Neural crest cell (in vitro differentiated cells): ENCODE measurements at regions not wholly inside any gene's neighbourhood (a gene's known extent, or its start where the extent isn't known, plus 50 kb on each side); places are given as distances from the start of the nearest gene placed in this dataset.
A peak's percentile ranks its signal among the peaks of the same experiment; 100 is the strongest.
"Not testable (repeated sequence)": the region's sequence is repeated elsewhere in the genome, so short reads cannot be mapped to it uniquely, and the experiment has no call there.

Experiments
- DNase-seq: peaks from one replicate; pipeline ENCODE4 v3.0.0; 2021; ENCODE audit warnings: low read depth, mixed read lengths, low spot score
- H3K27ac Mint-ChIP-seq: one replicate; pipeline ENCODE4 v1.8.0; 2021; ENCODE audit warnings: mild to moderate bottlenecking, mixed read lengths; ENCODE audit not compliant: unreplicated experiment
- H3K27me3 Mint-ChIP-seq: 2 replicates; pipeline ENCODE4 v1.8.0; 2021; ENCODE audit warnings: low read depth, mild to moderate bottlenecking, mixed read lengths
- H3K36me3 Mint-ChIP-seq: 2 replicates; pipeline ENCODE4 v1.8.0; 2021; ENCODE audit warnings: low read depth, mild to moderate bottlenecking, mixed read lengths
- H3K4me1 Mint-ChIP-seq: 2 replicates; pipeline ENCODE4 v1.8.0; 2021; ENCODE audit warnings: mixed read lengths
- H3K4me3 Mint-ChIP-seq: one replicate; pipeline ENCODE4 v1.8.0; 2021; ENCODE audit warnings: mild to moderate bottlenecking, mixed read lengths
- H3K9me3 Mint-ChIP-seq: 2 replicates; pipeline ENCODE4 v1.8.0; 2021; ENCODE audit warnings: mixed read lengths
- CTCF ChIP-seq: fragments of 200-600 bp; sonication (generic); conservative IDR thresholded peaks from 2 replicates; pipeline ENCODE4 v1.5.0; 2021; ENCODE audit warnings: antibody characterized with exemption, mild to moderate bottlenecking

GRCh38 chr6:86706449-86706848, 230.9 kb upstream of the HTR1E start:
- H3K27ac Mint-ChIP-seq: no peak overlapping the region
- peak; percentile 27 for TF ChIP-seq CTCF
- H3K4me3 Mint-ChIP-seq: no peak overlapping the region
- H3K9me3 Mint-ChIP-seq: no peaks in the 10 kb centered on the region
- no peaks in the 10 kb centered on the region for H3K36me3 Mint-ChIP-seq
- no peaks in the 10 kb centered on the region for H3K27me3 Mint-ChIP-seq
- no peak for DNase-seq
- H3K4me1 Mint-ChIP-seq: peaks cover 6% of the 10 kb centered on the region

- not testable (repeated sequence) for H3K27ac Mint-ChIP-seq, H3K4me1 Mint-ChIP-seq, H3K36me3 Mint-ChIP-seq, H3K4me3 Mint-ChIP-seq, DNase-seq, H3K9me3 Mint-ChIP-seq, H3K27me3 Mint-ChIP-seq
These were observed 236.1 kb upstream of the HTR1E start for GRCh38 chr6:86701228-86701627.

- H3K27ac Mint-ChIP-seq: no peak overlapping the region
- no peaks in the 10 kb centered on the region for H3K4me1 Mint-ChIP-seq
- no peaks in the 10 kb centered on the region for H3K9me3 Mint-ChIP-seq
- H3K4me3 Mint-ChIP-seq: no peak overlapping the region
- DNase-seq: no peak
- H3K27me3 Mint-ChIP-seq: no peaks in the 10 kb centered on the region
- no peaks in the 10 kb centered on the region for H3K36me3 Mint-ChIP-seq
- TF ChIP-seq CTCF: no peak
These were observed 250.8 kb upstream of the HTR1E start for GRCh38 chr6:86686496-86686895.

- no peak for DNase-seq
- no peaks in the 10 kb centered on the region for H3K36me3 Mint-ChIP-seq
These were observed 252.0 kb upstream of the HTR1E start for GRCh38 chr6:86685230-86685797.

GRCh38 chr6:86683132-86683908, 254.0 kb upstream of the HTR1E start:
- Mint-ChIP-seq H3K9me3 (peaks cover 3% of the 10 kb centered on the region), H3K4me1 (no peaks in the 10 kb centered on the region), H3K27ac (no peak overlapping the region), H3K4me3 (no peak overlapping the region), H3K36me3 (no peaks in the 10 kb centered on the region), H3K27me3 (no peaks in the 10 kb centered on the region)
- DNase-seq: no peak
- no peak for TF ChIP-seq CTCF

More at GRCh38 chr6:86685230-86685797, 252.0 kb upstream of the HTR1E start:
- Mint-ChIP-seq H3K4me1 (no peaks in the 10 kb centered on the region), H3K27ac (no peak overlapping the region), H3K9me3 (peaks cover 3% of the 10 kb centered on the region), H3K4me3 (no peak overlapping the region), H3K27me3 (no peaks in the 10 kb centered on the region)
- no peak for TF ChIP-seq CTCF

GRCh38 chr6:86682297-86682696, 255.0 kb upstream of the HTR1E start:
- Mint-ChIP-seq H3K27ac (peak overlapping the region; percentile 16), H3K4me3 (no peak overlapping the region), H3K4me1 (no peaks in the 10 kb centered on the region), H3K36me3 (no peaks in the 10 kb centered on the region), H3K27me3 (no peaks in the 10 kb centered on the region), H3K9me3 (peaks cover 3% of the 10 kb centered on the region)
- no peak for DNase-seq
- TF ChIP-seq CTCF: no peak

- H3K36me3 Mint-ChIP-seq, H3K27me3 Mint-ChIP-seq, DNase-seq, H3K4me3 Mint-ChIP-seq, H3K4me1 Mint-ChIP-seq, H3K27ac Mint-ChIP-seq, H3K9me3 Mint-ChIP-seq: not testable (repeated sequence)
These were observed 256.2 kb upstream of the HTR1E start for GRCh38 chr6:86681140-86681539.

- DNase-seq, H3K36me3 Mint-ChIP-seq, H3K4me1 Mint-ChIP-seq, H3K27ac Mint-ChIP-seq, H3K4me3 Mint-ChIP-seq, H3K27me3 Mint-ChIP-seq: not testable (repeated sequence)
- peaks cover 19% of the 10 kb centered on the region for H3K9me3 Mint-ChIP-seq
These were observed 265.2 kb upstream of the HTR1E start for GRCh38 chr6:86672125-86672524.
